ENCODE measurements at regions not wholly inside any gene's neighbourhood (a gene's known extent, or its start where the extent isn't known, plus 50 kb on each side); places are given as distances from the start of the nearest gene placed in this dataset.

GRCh38 chr2:66733364-66733999, 298.6 kb downstream of the MEIS1 start:
- intact Hi-C loops (cut with DNase I), result loop anchor here in 1 of 2 donors (10.0 kb wide), 1 partner anchor 841 kb away; no protein-coding TSS in a partner anchor
- DNase-seq, result no peak

DNA sequence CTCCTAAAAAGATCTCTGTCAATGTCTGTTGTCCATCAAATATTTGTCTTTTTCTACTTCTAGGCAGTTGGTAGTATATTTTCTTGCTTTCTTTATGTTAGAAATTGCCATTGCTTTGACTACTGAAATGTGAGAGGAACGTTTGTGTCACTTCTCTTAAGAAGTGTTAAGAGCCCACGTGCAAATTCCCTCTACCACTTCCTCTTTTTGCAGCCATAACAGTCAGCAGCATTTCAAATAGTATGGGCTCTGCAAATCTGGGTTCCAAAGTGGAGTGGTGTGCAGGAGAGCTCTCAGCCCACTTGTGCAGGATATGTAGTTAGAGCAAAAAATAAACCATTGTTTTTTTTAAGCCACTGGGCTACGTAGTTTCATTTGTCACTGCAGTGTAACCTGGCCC, 314.0 kb downstream of the MEIS1 start:
- intact Hi-C loops (cut with DNase I), result no loop called here
- H3K4me3 ChIP-seq, result no peak overlapping the region
- no peak for DNase-seq
- no peak overlapping the region for H3K27ac ChIP-seq
- ATAC-seq, result no peak
- TF ChIP-seq CTCF (IDR thresholded peaks at IDR 0.05), result no peak
- H3K4me1 ChIP-seq, result no peaks in the 10 kb centered on the region
- no peaks in the 10 kb centered on the region for H3K27me3 ChIP-seq (ENCODE audit: insufficient read depth in 3 of 3, low read length in 2 of 3)
- WGBS, 3 donors, result 42 to 50% (median 49%) methylated on average over 3 of the region's 3 CpGs
- no peaks in the 10 kb centered on the region for H3K9me3 ChIP-seq
- H3K36me3 ChIP-seq (ENCODE audit: insufficient read depth in 1 of 2, low read depth in 1 of 2), result no peaks in the 10 kb centered on the region

More at GRCh38 chr2:66733364-66733999, 298.6 kb downstream of the MEIS1 start:
- Histone ChIP-seq H3K4me1 (peaks cover 7% of the 10 kb centered on the region), H3K4me3 (no peak overlapping the region), H3K36me3 (ENCODE audit: insufficient read depth in 1 of 2, low read depth in 1 of 2) (no peaks in the 10 kb centered on the region), H3K9me3 (no peaks in the 10 kb centered on the region), H3K27me3 (ENCODE audit: insufficient read depth in 3 of 3, low read length in 2 of 3) (no peaks in the 10 kb centered on the region), H3K27ac (no peak overlapping the region)
- peak in 3 of 4 donors; percentile 86 to 93 (median 86) for ATAC-seq
- TF ChIP-seq CTCF (IDR thresholded peaks at IDR 0.05), result no peak
- 33 to 40% (median 35%) methylated on average over 8 of the region's 8 CpGs for WGBS, 3 donors

DNA sequence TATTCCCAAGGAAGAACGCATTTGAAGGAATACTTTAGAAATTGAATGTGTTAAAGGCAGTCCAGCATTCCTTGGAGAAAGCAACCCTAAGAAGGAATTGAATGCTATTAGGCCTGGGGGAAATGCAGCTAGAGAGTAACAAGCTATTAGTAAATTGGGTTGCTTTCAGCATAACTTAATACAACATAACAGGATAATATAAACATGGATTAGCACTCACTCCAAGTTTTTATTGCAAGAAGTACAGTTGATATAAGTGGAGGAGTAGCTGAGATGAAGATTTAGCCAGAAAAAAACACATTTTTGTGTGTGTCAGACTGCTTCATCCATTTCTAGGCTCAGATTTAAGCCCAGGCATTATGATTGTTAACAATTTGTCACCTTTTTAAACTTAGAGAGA, 314.6 kb downstream of the MEIS1 start:
- intact Hi-C loops (cut with DNase I), result no loop called here
- no peak for TF ChIP-seq CTCF (IDR thresholded peaks at IDR 0.05)
- Histone ChIP-seq H3K27me3 (ENCODE audit: insufficient read depth in 3 of 3, low read length in 2 of 3) (no peaks in the 10 kb centered on the region), H3K36me3 (ENCODE audit: insufficient read depth in 1 of 2, low read depth in 1 of 2) (no peaks in the 10 kb centered on the region), H3K4me1 (no peaks in the 10 kb centered on the region), H3K4me3 (no peak overlapping the region), H3K27ac (no peak overlapping the region), H3K9me3 (no peaks in the 10 kb centered on the region)
- DNase-seq (no peak), ATAC-seq (no peak)
- whole genome bisulfite sequencing, 3 donors, result 82 to 85% (median 82%) methylated on average over 1 of the region's 1 CpG

GRCh38 chr2:66753257-66753656, 318.3 kb downstream of the MEIS1 start:
- Histone ChIP-seq H3K4me3 (no peak overlapping the region), H3K27ac (no peak overlapping the region), H3K36me3 (ENCODE audit: insufficient read depth in 1 of 2, low read depth in 1 of 2) (no peaks in the 10 kb centered on the region), H3K4me1 (no peaks in the 10 kb centered on the region), H3K27me3 (ENCODE audit: insufficient read depth in 3 of 3, low read length in 2 of 3) (no peaks in the 10 kb centered on the region), H3K9me3 (no peaks in the 10 kb centered on the region)
- TF ChIP-seq CTCF (IDR thresholded peaks at IDR 0.05), result no peak
- WGBS, 3 donors, result 70 to 79% (median 75%) methylated on average over 1 of the region's 1 CpG
- DNase-seq, result no peak
- intact Hi-C loops (cut with DNase I), result no loop called here
- no peak for ATAC-seq

DNA sequence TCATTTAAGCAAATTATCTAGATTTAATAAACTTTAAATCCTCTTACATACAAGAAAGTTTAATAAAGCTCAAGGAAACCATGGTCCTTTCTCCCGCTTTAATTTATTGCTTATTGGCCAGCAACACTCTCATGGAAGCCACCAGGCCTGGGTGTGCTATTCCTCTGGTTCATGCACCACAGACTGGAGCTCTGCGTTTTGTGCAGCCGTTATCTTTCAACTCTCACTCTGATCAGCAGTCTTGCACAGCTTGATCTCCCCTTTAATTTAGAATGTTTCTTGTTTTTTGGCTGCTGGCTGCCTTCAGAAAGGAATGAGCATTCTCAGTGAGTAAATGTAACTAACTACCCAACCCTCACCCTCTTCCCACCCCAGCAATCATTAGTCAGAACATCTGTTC, 318.7 kb downstream of the MEIS1 start:
- H3K27ac ChIP-seq, result no peak overlapping the region
- WGBS, 3 donors, result 80 to 86% (median 82%) methylated on average over 3 of the region's 3 CpGs
- H3K36me3 ChIP-seq (ENCODE audit: insufficient read depth in 1 of 2, low read depth in 1 of 2), result no peaks in the 10 kb centered on the region
- H3K4me1 ChIP-seq, result no peaks in the 10 kb centered on the region
- ATAC-seq, result no peak
- intact Hi-C loops (cut with DNase I), result no loop called here
- no peak for DNase-seq
- H3K4me3 ChIP-seq, result no peak overlapping the region
- H3K27me3 ChIP-seq (ENCODE audit: insufficient read depth in 3 of 3, low read length in 2 of 3), result no peaks in the 10 kb centered on the region
- TF ChIP-seq CTCF (IDR thresholded peaks at IDR 0.05), result no peak
- no peaks in the 10 kb centered on the region for H3K9me3 ChIP-seq

All from psoas muscle (tissue), 7 donors.